Activated CD8-positive, alpha-beta T cell treated with anti-CD3 and anti-CD28 coated beads for 36 hours (primary cell): ENCODE measurements at regions not wholly inside any gene's neighbourhood (a gene's known extent, or its start where the extent isn't known, plus 50 kb on each side); places are given as distances from the start of the nearest gene placed in this dataset.

ENCODE experiments used
- ATAC-seq: fragments of 200-7000 bp; cut with Tn5 transposase; one replicate; pipeline ENCODE4 v1.10.0; 2021; ENCODE audit warnings: mild to moderate bottlenecking, moderate library complexity
- CTCF ChIA-PET: fragments of 350-600 bp; sonication (Branson Sonifier 250); formaldehyde crosslinking; loops from one replicate; lab custom pipeline; 2021; ENCODE audit warnings: antibody characterized with exemption; lab: Charles Lee
- POLR2A ChIA-PET: fragments of 350-600 bp; sonication (Branson Sonifier 250); formaldehyde crosslinking; loops from one replicate; lab custom pipeline; 2021; ENCODE audit warnings: antibody characterized with exemption; lab: Charles Lee
- DNase-seq: peaks from one replicate; pipeline ENCODE4 v3.0.0-alpha.2; 2020
- H3K27ac Mint-ChIP-seq: one replicate; pipeline ENCODE4 v1.8.0; 2021; ENCODE audit warnings: mild to moderate bottlenecking, mixed read lengths
- H3K27me3 Mint-ChIP-seq: one replicate; pipeline ENCODE4 v1.8.0; 2021; ENCODE audit warnings: mixed read lengths
- H3K36me3 Mint-ChIP-seq: one replicate; pipeline ENCODE4 v1.8.0; 2021; ENCODE audit warnings: low read depth, mixed read lengths
- H3K4me1 Mint-ChIP-seq: one replicate; pipeline ENCODE4 v1.8.0; 2021; ENCODE audit warnings: low read depth, mixed read lengths
- H3K4me3 Mint-ChIP-seq: one replicate; pipeline ENCODE4 v1.8.0; 2021; ENCODE audit warnings: mild to moderate bottlenecking, moderate library complexity, mixed read lengths
- H3K9me3 Mint-ChIP-seq: one replicate; pipeline ENCODE4 v1.8.0; 2021; ENCODE audit warnings: mixed read lengths
- CTCF ChIP-seq: fragments of 200-600 bp; IDR thresholded peaks from one replicate; pipeline ENCODE4 v1.8.0; 2022; ENCODE audit warnings: antibody characterized with exemption, mild to moderate bottlenecking
- intact Hi-C: fragments of 100-400 bp; cut with micrococcal nuclease; formaldehyde crosslinking; loops from one replicate; pipeline ENCODE4 v1.10.0; 2022

DNA sequence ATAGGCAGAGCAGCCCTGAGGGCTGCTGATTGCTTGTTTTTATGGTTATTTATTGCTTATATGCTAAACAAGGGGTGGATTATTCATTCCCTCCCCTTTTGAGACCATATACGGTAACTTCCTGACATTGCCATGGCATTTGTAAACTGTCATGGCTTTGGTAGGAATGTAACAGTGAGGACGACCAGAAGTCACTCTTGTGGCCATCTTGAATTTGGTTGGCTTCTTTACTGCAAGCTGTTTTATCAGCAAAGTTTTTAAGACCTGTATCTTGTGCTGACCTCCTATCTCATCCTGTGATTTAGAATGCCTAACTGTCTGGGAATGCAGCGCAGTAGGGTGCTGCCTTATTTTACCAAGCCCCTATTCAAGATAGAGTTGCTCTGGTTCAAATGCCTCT lies 531.8 kb upstream of the PRMT6 start:
- DNase-seq (no peak), ATAC-seq (no peak)
- Mint-ChIP-seq H3K9me3 (peaks cover 3% of the 10 kb centered on the region), H3K4me1 (no peaks in the 10 kb centered on the region), H3K36me3 (no peaks in the 10 kb centered on the region), H3K4me3 (no peak overlapping the region), H3K27me3 (no peaks in the 10 kb centered on the region), H3K27ac (no peak overlapping the region)
- ChIA-PET POLR2A (no interaction called here), CTCF (no interaction called here)
- intact Hi-C loops, result no loop called here
- no peak for TF ChIP-seq CTCF

- Mint-ChIP-seq H3K4me1 (no peaks in the 10 kb centered on the region), H3K36me3 (no peaks in the 10 kb centered on the region), H3K9me3 (peaks cover 7% of the 10 kb centered on the region), H3K27me3 (no peaks in the 10 kb centered on the region), H3K27ac (no peak overlapping the region), H3K4me3 (no peak overlapping the region)
- no peak for TF ChIP-seq CTCF
- DNase-seq (no peak), ATAC-seq (no peak)
- intact Hi-C loops, result no loop called here
- CTCF ChIA-PET, result no interaction called here
- POLR2A ChIA-PET, result no interaction called here
These were observed 529.8 kb upstream of the PRMT6 start for GRCh38 chr1:106526650-106527049.

- intact Hi-C loops, result no loop called here
- Mint-ChIP-seq H3K27me3 (no peaks in the 10 kb centered on the region), H3K4me1 (no peaks in the 10 kb centered on the region), H3K4me3 (no peak overlapping the region), H3K9me3 (peaks cover 10% of the 10 kb centered on the region), H3K36me3 (no peaks in the 10 kb centered on the region), H3K27ac (no peak overlapping the region)
- CTCF ChIA-PET, result no interaction called here
- DNase-seq (no peak), ATAC-seq (no peak)
- POLR2A ChIA-PET, result no interaction called here
- no peak for TF ChIP-seq CTCF
These were observed 521.9 kb upstream of the PRMT6 start for GRCh38 chr1:106534612-106535011.

GRCh38 chr1:106536741-106537140 lies 519.7 kb upstream of the PRMT6 start:
- ChIA-PET POLR2A (no interaction called here), CTCF (no interaction called here)
- DNase-seq (no peak), ATAC-seq (no peak)
- no peaks in the 10 kb centered on the region for H3K27me3 Mint-ChIP-seq
- H3K4me3 Mint-ChIP-seq, result no peak overlapping the region
- TF ChIP-seq CTCF, result no peak
- no peaks in the 10 kb centered on the region for H3K36me3 Mint-ChIP-seq
- intact Hi-C loops, result no loop called here
- H3K27ac Mint-ChIP-seq, result no peak overlapping the region
- H3K9me3 Mint-ChIP-seq, result peaks cover 6% of the 10 kb centered on the region
- no peaks in the 10 kb centered on the region for H3K4me1 Mint-ChIP-seq

DNA sequence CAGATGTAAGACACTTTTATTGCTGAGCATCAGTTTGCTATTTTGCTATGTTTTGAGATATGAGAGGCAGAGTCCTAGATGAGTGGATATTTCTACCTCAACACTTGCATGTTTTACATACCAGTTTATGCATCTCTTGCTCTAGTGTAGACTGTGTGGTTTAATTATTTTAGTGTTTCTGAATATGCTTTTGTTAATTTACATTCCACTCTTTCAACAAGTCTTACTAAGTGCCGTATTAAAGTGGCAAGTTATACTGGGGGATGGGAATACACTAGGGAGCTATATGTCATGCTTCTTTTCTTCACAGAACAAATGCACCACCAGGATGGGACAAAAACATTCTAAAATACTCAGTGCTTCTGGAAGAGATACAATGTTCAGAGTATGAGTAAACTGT lies 507.7 kb upstream of the PRMT6 start:
- no peak for TF ChIP-seq CTCF
- ATAC-seq, result no peak
- Mint-ChIP-seq H3K4me1 (no peaks in the 10 kb centered on the region), H3K27ac (no peak overlapping the region), H3K36me3 (no peaks in the 10 kb centered on the region), H3K27me3 (no peaks in the 10 kb centered on the region), H3K9me3 (peaks cover 5% of the 10 kb centered on the region), H3K4me3 (no peak overlapping the region)
- ChIA-PET CTCF (interaction anchor here (1.2 kb wide), 1 partner anchor 13 kb away, joined by 3 read pairs; no protein-coding TSS in a partner anchor), POLR2A (no interaction called here)
- DNase-seq, result no peak
- intact Hi-C loops, result no loop called here
